H9 (cell line): ENCODE measurements at regions not wholly inside any gene's neighbourhood (a gene's known extent, or its start where the extent isn't known, plus 50 kb on each side); places are given as distances from the start of the nearest gene placed in this dataset.
A peak's percentile ranks its signal among the peaks of the same experiment; 100 is the strongest.

Experiments used
- DNase-seq: peaks from one replicate; pipeline ENCODE4 v3.0.0-alpha.2; 2017
- H2AFZ ChIP-seq: one replicate; pipeline ENCODE4 v1.6.1; 2013; ENCODE audit warnings: mild to moderate bottlenecking, low read length, control low read depth, moderate library complexity
- H2AK5ac ChIP-seq: 2 replicates; pipeline ENCODE4 v1.6.1; 2013; ENCODE audit warnings: low read length, control low read depth, mixed read lengths; ENCODE audit not compliant: insufficient read length
- H2BK120ac ChIP-seq: one replicate; pipeline ENCODE4 v1.6.1; 2013; ENCODE audit warnings: low read depth, mild to moderate bottlenecking, low read length, control low read depth, inconsistent platforms; ENCODE audit not compliant: poor library complexity, severe bottlenecking
- H2BK12ac ChIP-seq: 2 replicates; pipeline ENCODE4 v1.6.1; 2013; ENCODE audit warnings: low read length, control low read depth, mixed read lengths, low read depth; ENCODE audit not compliant: insufficient read length
- H2BK15ac ChIP-seq: 2 replicates; pipeline ENCODE4 v1.6.1; 2013; ENCODE audit warnings: low read depth, low read length, control low read depth
- H2BK20ac ChIP-seq: one replicate; pipeline ENCODE4 v1.6.1; 2013; ENCODE audit warnings: low read depth, mild to moderate bottlenecking, low read length, control low read depth, inconsistent platforms; ENCODE audit not compliant: poor library complexity, severe bottlenecking
- H2BK5ac ChIP-seq: 2 replicates; pipeline ENCODE4 v1.6.1; 2013; ENCODE audit warnings: low read length, control low read depth, mixed read lengths; ENCODE audit not compliant: insufficient read length
- H3K14ac ChIP-seq: 2 replicates; pipeline ENCODE4 v1.6.1; 2013; ENCODE audit warnings: low read length, control low read depth; ENCODE audit not compliant: insufficient read depth
- H3K18ac ChIP-seq: 2 replicates; pipeline ENCODE4 v1.6.1; 2013; ENCODE audit warnings: low read depth, mild to moderate bottlenecking, mixed read lengths, low read length, control low read depth; ENCODE audit not compliant: insufficient read length
- H3K23ac ChIP-seq: 2 replicates; pipeline ENCODE4 v1.6.1; 2013; ENCODE audit warnings: low read length, control low read depth, mixed read lengths, low read depth; ENCODE audit not compliant: insufficient read length
- H3K23me2 ChIP-seq: 2 replicates; pipeline ENCODE4 v1.6.1; 2013; ENCODE audit warnings: low read depth, mild to moderate bottlenecking, mixed read lengths, low read length, control low read depth; ENCODE audit not compliant: insufficient read length, poor library complexity, severe bottlenecking
- H3K27ac ChIP-seq: 2 replicates; pipeline ENCODE4 v1.5.1; 2013; ENCODE audit warnings: low read length, control low read depth, mixed read lengths, low read depth; ENCODE audit not compliant: insufficient read length
- H3K27me3 ChIP-seq: 2 replicates; pipeline ENCODE4 v1.6.1; 2013; ENCODE audit warnings: low read length, control low read depth, inconsistent platforms; ENCODE audit not compliant: insufficient read depth
- H3K4ac ChIP-seq: 2 replicates; pipeline ENCODE4 v1.6.1; 2013; ENCODE audit warnings: low read depth, mild to moderate bottlenecking, control low read depth, inconsistent platforms, low read length, moderate library complexity
- H3K4me1 ChIP-seq: 2 replicates; pipeline ENCODE4 v1.6.1; 2013; ENCODE audit warnings: low read length, control low read depth, inconsistent platforms; ENCODE audit not compliant: insufficient read depth
- H3K4me2 ChIP-seq: 2 replicates; pipeline ENCODE4 v1.6.1; 2013; ENCODE audit warnings: low read length, control low read depth, mixed read lengths; ENCODE audit not compliant: insufficient read length, insufficient read depth
- H3K56ac ChIP-seq: 2 replicates; pipeline ENCODE4 v1.6.1; 2013; ENCODE audit warnings: low read depth, mild to moderate bottlenecking, mixed read lengths, low read length, control low read depth; ENCODE audit not compliant: insufficient read length
- H3K79me1 ChIP-seq: 2 replicates; pipeline ENCODE4 v1.6.1; 2013; ENCODE audit warnings: low read depth, mild to moderate bottlenecking, moderate library complexity, low read length, control low read depth, inconsistent platforms; ENCODE audit not compliant: insufficient read depth, poor library complexity, severe bottlenecking
- H3K79me2 ChIP-seq: 2 replicates; pipeline ENCODE4 v1.6.1; 2013; ENCODE audit warnings: low read length, control low read depth, inconsistent platforms; ENCODE audit not compliant: insufficient read depth
- H3K9ac ChIP-seq: 2 replicates; pipeline ENCODE4 v1.6.1; 2013; ENCODE audit warnings: low read length, control low read depth, mixed read lengths; ENCODE audit not compliant: insufficient read length; ENCODE audit errors: extremely low read depth
- H3K9me3 ChIP-seq: one replicate; pipeline ENCODE4 v1.6.1; 2013; ENCODE audit warnings: low read depth, low read length, inconsistent platforms; ENCODE audit not compliant: control insufficient read depth
- H3T11ph ChIP-seq: one replicate; pipeline ENCODE4 v1.6.1; 2013; ENCODE audit warnings: mild to moderate bottlenecking, low read length, control low read depth, inconsistent platforms
- H4K20me1 ChIP-seq: one replicate; pipeline ENCODE4 v1.6.1; 2013; ENCODE audit not compliant: control insufficient read depth, insufficient read length, insufficient read depth
- H4K5ac ChIP-seq: 2 replicates; pipeline ENCODE4 v1.6.1; 2013; ENCODE audit warnings: low read depth, mild to moderate bottlenecking, mixed read lengths, low read length, control low read depth; ENCODE audit not compliant: insufficient read length
- H4K8ac ChIP-seq: replicated peaks from 2 replicates; pipeline ENCODE4 v1.6.1; 2013; ENCODE audit warnings: low read length, control low read depth, mixed read lengths, low read depth; ENCODE audit not compliant: insufficient read length
- H4K91ac ChIP-seq: 2 replicates; pipeline ENCODE4 v1.6.1; 2013; ENCODE audit warnings: low read depth, mild to moderate bottlenecking, moderate library complexity, mixed read lengths, low read length, control low read depth; ENCODE audit not compliant: insufficient read length
- H3K27ac Mint-ChIP-seq, 3 experiments: 2 replicates in 2 of 3; 3 replicates in 1 of 3; pipeline ENCODE4 v1.8.0; 2020 to 2021; ENCODE audit warnings: mixed read lengths in 3 of 3, mild to moderate bottlenecking in 1 of 3, moderate library complexity in 1 of 3
- H3K27me3 Mint-ChIP-seq: 2 replicates; pipeline ENCODE4 v1.8.0; 2021; ENCODE audit warnings: low read depth, mild to moderate bottlenecking, moderate library complexity, mixed read lengths
- H3K36me3 Mint-ChIP-seq, 3 experiments: 2 replicates in 2 of 3; 3 replicates in 1 of 3; pipeline ENCODE4 v1.8.0; 2020 to 2021; ENCODE audit warnings: low read depth in 3 of 3, mixed read lengths in 3 of 3; ENCODE audit not compliant: insufficient read depth in 1 of 3
- H3K4me1 Mint-ChIP-seq, 2 experiments: 2 replicates each; pipeline ENCODE4 v1.8.0; 2020; ENCODE audit warnings: mixed read lengths in 2 of 2
- H3K4me3 Mint-ChIP-seq, 2 experiments: 2 replicates in 1 of 2; 3 replicates in 1 of 2; pipeline ENCODE4 v1.8.0; 2020 to 2021; ENCODE audit warnings: mild to moderate bottlenecking in 2 of 2, mixed read lengths in 2 of 2, moderate library complexity in 1 of 2
- H3K9me3 Mint-ChIP-seq, 2 experiments: 2 replicates in 1 of 2; 3 replicates in 1 of 2; pipeline ENCODE4 v1.8.0; 2020; ENCODE audit warnings: mild to moderate bottlenecking in 2 of 2, mixed read lengths in 2 of 2, moderate library complexity in 1 of 2
- WGBS: extraction: QIAGEN DNeasy Blood & Tissue Kit; methylation state at CpG from one replicate; pipeline ENCODE4 v1.1.7; 2013; ENCODE audit warnings: missing lambda C conversion rate, low lambda C conversion rate, mixed read lengths; ENCODE audit not compliant: insufficient read length; ENCODE audit errors: extremely low coverage; 5-methylcytosine and 5-hydroxymethylcytosine counted together
- TF ChIP-seq, protein P1 (sequence below): fragments of 200-600 bp; sonication (generic); conservative IDR thresholded peaks from 3 replicates; pipeline ENCODE4 v1.8.0; 2021; ENCODE audit warnings: antibody characterized with exemption, mild to moderate bottlenecking

DNA sequence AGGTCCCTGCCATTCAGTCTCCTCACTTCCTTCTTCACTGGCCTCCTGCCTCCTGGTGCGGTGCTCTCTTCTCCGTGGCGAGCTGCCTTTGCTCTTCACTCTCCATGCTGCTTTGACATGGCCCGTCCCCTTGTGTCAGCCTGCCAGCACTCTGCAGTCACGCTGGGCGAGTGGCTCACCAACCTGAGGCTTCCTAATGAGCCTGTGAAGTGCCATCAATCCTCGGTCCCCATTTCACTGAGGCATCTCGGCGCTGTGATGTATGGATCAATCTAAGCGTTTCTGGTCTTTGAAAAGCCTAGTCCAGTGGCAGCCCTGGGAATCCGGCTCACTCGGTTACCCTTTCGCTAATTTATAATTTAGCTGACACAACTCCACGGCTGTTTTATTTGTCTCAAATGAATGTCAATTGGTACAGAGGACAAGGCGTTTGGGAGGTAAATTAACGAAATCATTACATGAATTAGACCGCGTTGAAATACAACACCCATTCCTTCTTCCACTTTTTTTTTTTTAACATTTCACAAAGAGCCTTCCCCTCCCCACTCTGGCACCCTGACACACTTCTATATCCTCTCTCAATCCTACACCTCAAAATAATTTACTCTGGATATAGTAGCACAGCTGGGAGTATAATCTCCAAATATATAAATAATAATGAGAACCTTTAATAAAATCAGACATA lies 610.7 kb downstream of the TMEM114 start:
- Histone ChIP-seq H3K23me2 (no peaks in the 10 kb centered on the region), H4K5ac (no peak overlapping the region), H2AFZ (no peak overlapping the region), H3K27me3 (no peaks in the 10 kb centered on the region), H3K56ac (no peak overlapping the region), H3K23ac (no peak overlapping the region), H4K20me1 (no peaks in the 10 kb centered on the region), H2AK5ac (no peak overlapping the region), H3K4me1 (no peaks in the 10 kb centered on the region), H3K79me1 (no peaks in the 10 kb centered on the region), H3K9ac (no peak overlapping the region), H2BK20ac (no peak overlapping the region), H3K4me2 (no peak overlapping the region), H3K79me2 (no peaks in the 10 kb centered on the region), H2BK120ac (no peak overlapping the region), H3K9me3 (no peaks in the 10 kb centered on the region), H4K91ac (no peak overlapping the region), H2BK15ac (no peak overlapping the region), H3K14ac (no peak overlapping the region), H3K4ac (no peak overlapping the region), H4K8ac (no peak overlapping the region), H3K18ac (no peak overlapping the region), H2BK12ac (no peak overlapping the region), H3T11ph (no peak overlapping the region), H2BK5ac (no peak overlapping the region), H3K27ac (no peak overlapping the region)
- Mint-ChIP-seq H3K27ac (no peak overlapping the region), H3K27me3 (no peaks in the 10 kb centered on the region; the same call in 1 of the 2 replicates), H3K4me3 (no peak overlapping the region), H3K4me1 (peaks cover 0 to 2% of the 10 kb centered on the region in 2 experiments; a peak in 1 of 4 replicates), H3K36me3 (no peaks in the 10 kb centered on the region; a peak in 1 of 7 replicates), H3K9me3 (no peaks in the 10 kb centered on the region)
- no CpG with 5 or more reads among the region's 18 CpGs for WGBS
- peak; percentile 27 for DNase-seq
- TF ChIP-seq, protein P1, sequence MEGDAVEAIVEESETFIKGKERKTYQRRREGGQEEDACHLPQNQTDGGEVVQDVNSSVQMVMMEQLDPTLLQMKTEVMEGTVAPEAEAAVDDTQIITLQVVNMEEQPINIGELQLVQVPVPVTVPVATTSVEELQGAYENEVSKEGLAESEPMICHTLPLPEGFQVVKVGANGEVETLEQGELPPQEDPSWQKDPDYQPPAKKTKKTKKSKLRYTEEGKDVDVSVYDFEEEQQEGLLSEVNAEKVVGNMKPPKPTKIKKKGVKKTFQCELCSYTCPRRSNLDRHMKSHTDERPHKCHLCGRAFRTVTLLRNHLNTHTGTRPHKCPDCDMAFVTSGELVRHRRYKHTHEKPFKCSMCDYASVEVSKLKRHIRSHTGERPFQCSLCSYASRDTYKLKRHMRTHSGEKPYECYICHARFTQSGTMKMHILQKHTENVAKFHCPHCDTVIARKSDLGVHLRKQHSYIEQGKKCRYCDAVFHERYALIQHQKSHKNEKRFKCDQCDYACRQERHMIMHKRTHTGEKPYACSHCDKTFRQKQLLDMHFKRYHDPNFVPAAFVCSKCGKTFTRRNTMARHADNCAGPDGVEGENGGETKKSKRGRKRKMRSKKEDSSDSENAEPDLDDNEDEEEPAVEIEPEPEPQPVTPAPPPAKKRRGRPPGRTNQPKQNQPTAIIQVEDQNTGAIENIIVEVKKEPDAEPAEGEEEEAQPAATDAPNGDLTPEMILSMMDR, result no peak
